ENCODE measurements at regions not wholly inside any gene's neighbourhood (a gene's known extent, or its start where the extent isn't known, plus 50 kb on each side); places are given as distances from the start of the nearest gene placed in this dataset.

GRCh38 chr15:95013381-95013780, 782.0 kb downstream of the MCTP2 start:
- TF ChIP-seq OSR1 (CRISPR knock-in tag; IDR thresholded peaks at IDR 0.05) (no peak), SNAI2 (CRISPR knock-in tag; IDR thresholded peaks at IDR 0.05) (no peak), PPARA (CRISPR knock-in tag; IDR thresholded peaks at IDR 0.05; ENCODE audit: borderline replicate concordance) (no peak)
- ATAC-seq = no peak

DNA sequence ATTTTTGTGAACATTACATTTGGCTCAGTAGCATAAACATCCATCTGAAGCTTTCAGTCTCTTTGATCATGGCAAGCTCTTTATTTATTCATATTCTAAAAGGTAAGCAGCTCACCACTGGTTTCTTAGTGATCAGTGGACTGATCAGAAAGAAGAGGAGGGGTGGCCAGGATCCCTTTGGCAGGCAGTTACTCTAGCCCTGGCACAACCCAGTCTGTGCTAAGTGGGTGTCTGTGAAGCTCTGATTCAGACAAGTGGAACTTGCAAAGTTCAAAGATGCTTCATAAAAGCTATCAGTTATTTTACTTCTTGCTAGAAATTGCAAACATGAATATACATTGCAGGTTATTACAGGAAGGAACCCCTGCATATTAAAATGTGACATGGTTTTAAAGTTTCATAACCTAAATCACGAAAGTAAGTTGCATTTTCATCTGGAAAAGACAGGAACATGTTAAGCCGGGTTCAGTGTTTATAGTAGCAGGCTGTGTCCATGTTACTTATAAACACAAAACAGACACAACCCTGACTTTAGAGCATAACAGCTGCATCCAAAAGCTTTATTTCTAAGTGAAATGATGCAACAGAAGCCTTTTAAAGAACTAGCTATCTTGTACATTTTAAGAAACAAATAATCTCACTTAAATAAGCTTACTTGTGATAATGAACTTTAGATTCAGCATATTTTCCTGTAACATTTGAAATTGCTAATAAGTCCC, 785.3 kb downstream of the MCTP2 start:
- no peak for ATAC-seq
- TF ChIP-seq SNAI2 (CRISPR knock-in tag; IDR thresholded peaks at IDR 0.05) = no peak
- no peak for TF ChIP-seq OSR1 (CRISPR knock-in tag; IDR thresholded peaks at IDR 0.05)
- TF ChIP-seq ESRRG (CRISPR knock-in tag; IDR thresholded peaks at IDR 0.05) = no peak
- TF ChIP-seq ZC3H10 (CRISPR knock-in tag; IDR thresholded peaks at IDR 0.05) = no peak
- no peak for TF ChIP-seq ZNF565 (CRISPR knock-in tag; conservative IDR thresholded peaks at IDR 0.05; ENCODE audit: low read depth)
- TF ChIP-seq, protein P1, sequence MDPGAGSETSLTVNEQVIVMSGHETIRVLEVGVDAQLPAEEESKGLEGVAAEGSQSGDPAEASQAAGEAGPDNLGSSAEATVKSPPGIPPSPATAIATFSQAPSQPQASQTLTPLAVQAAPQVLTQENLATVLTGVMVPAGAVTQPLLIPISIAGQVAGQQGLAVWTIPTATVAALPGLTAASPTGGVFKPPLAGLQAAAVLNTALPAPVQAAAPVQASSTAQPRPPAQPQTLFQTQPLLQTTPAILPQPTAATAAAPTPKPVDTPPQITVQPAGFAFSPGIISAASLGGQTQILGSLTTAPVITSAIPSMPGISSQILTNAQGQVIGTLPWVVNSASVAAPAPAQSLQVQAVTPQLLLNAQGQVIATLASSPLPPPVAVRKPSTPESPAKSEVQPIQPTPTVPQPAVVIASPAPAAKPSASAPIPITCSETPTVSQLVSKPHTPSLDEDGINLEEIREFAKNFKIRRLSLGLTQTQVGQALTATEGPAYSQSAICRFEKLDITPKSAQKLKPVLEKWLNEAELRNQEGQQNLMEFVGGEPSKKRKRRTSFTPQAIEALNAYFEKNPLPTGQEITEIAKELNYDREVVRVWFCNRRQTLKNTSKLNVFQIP (CRISPR knock-in tag; IDR thresholded peaks at IDR 0.05; ENCODE audit: borderline replicate concordance, low read depth) = no peak
- no peak for TF ChIP-seq BACH2 (CRISPR knock-in tag; IDR thresholded peaks at IDR 0.05; ENCODE audit: borderline replicate concordance)
- TF ChIP-seq CSDC2 (CRISPR knock-in tag; IDR thresholded peaks at IDR 0.05) = no peak
- no peak for TF ChIP-seq TSHZ2 (CRISPR knock-in tag; IDR thresholded peaks at IDR 0.05)
- TF ChIP-seq ZFP30 (CRISPR knock-in tag; IDR thresholded peaks at IDR 0.05) = no peak
- TF ChIP-seq RARB (CRISPR knock-in tag; IDR thresholded peaks at IDR 0.05) = no peak
- TF ChIP-seq ARNTL (CRISPR knock-in tag; IDR thresholded peaks at IDR 0.05; ENCODE audit: borderline replicate concordance, low read depth) = no peak
- no peak for TF ChIP-seq PPARA (CRISPR knock-in tag; IDR thresholded peaks at IDR 0.05; ENCODE audit: borderline replicate concordance)

GRCh38 chr15:95017666-95018328, 786.4 kb downstream of the MCTP2 start:
- TF ChIP-seq TOX (CRISPR knock-in tag; IDR thresholded peaks at IDR 0.05; ENCODE audit: borderline replicate concordance) (no peak), TCF4 (CRISPR knock-in tag; IDR thresholded peaks at IDR 0.05; ENCODE audit: borderline replicate concordance) (no peak), ZFP30 (CRISPR knock-in tag; IDR thresholded peaks at IDR 0.05) (no peak), ZNF565 (CRISPR knock-in tag; conservative IDR thresholded peaks at IDR 0.05; ENCODE audit: low read depth) (no peak), RARB (CRISPR knock-in tag; IDR thresholded peaks at IDR 0.05) (no peak)
- no peak for ATAC-seq

- no peak for TF ChIP-seq SNAI2 (CRISPR knock-in tag; IDR thresholded peaks at IDR 0.05)
- no peak for TF ChIP-seq TSHZ2 (CRISPR knock-in tag; IDR thresholded peaks at IDR 0.05)
- TF ChIP-seq ZNF8 (CRISPR knock-in tag; IDR thresholded peaks at IDR 0.05) = no peak
- TF ChIP-seq ZFP3 (CRISPR knock-in tag; IDR thresholded peaks at IDR 0.05) = no peak
- TF ChIP-seq ESRRG (CRISPR knock-in tag; IDR thresholded peaks at IDR 0.05) = no peak
- TF ChIP-seq GLIS3 (CRISPR knock-in tag; IDR thresholded peaks at IDR 0.05) = no peak
- no peak for TF ChIP-seq CSDC2 (CRISPR knock-in tag; IDR thresholded peaks at IDR 0.05)
- no peak for TF ChIP-seq ZNF70 (CRISPR knock-in tag; IDR thresholded peaks at IDR 0.05)
- TF ChIP-seq ARNTL (CRISPR knock-in tag; IDR thresholded peaks at IDR 0.05; ENCODE audit: borderline replicate concordance, low read depth) = no peak
- TF ChIP-seq ZFP30 (CRISPR knock-in tag; IDR thresholded peaks at IDR 0.05) = no peak
- no peak for TF ChIP-seq CSRNP3 (CRISPR knock-in tag; IDR thresholded peaks at IDR 0.05)
- no peak for TF ChIP-seq TOX (CRISPR knock-in tag; IDR thresholded peaks at IDR 0.05; ENCODE audit: borderline replicate concordance)
- no peak for ATAC-seq
Measured at GRCh38 chr15:95018888-95019545, 787.7 kb downstream of the MCTP2 start.

Data from SK-N-SH treated with all-trans-retinoic acid at 6 μM for 48 hours (cell line).